Stimulated activated CD8-positive, alpha-beta memory T cell treated with anti-CD3 and anti-CD28 coated beads, Interleukin-12 subunit alpha, Interleukin-12 subunit beta, amount 100 ng/mL, for 4 hours (primary cell): ENCODE measurements at regions not wholly inside any gene's neighbourhood (a gene's known extent, or its start where the extent isn't known, plus 50 kb on each side); places are given as distances from the start of the nearest gene placed in this dataset.

Experiments used
- DNase-seq: peaks from one replicate; pipeline ENCODE4 v3.0.0-alpha.2; 2020; ENCODE audit warnings: low read depth

DNA sequence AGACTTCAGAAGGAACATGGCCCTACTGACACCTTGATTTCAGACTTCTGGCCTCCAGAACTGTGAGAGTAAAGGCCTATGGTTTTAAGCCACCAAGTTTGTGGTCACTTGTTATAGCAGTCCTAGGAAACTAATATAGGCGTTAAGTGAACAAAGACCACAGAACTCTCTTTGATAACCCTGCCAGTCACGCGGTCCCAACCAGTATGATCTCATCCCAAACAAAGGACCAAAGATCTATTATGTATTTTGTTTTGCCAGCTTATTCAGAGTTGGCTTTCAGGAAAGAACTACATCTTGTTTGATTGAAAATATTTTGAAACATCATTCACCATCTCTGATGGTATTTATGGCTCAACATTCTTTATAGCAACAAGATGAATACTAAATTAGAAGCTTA is 294.4 kb upstream of the SLCO3A1 start:
- no peak for DNase-seq

DNA sequence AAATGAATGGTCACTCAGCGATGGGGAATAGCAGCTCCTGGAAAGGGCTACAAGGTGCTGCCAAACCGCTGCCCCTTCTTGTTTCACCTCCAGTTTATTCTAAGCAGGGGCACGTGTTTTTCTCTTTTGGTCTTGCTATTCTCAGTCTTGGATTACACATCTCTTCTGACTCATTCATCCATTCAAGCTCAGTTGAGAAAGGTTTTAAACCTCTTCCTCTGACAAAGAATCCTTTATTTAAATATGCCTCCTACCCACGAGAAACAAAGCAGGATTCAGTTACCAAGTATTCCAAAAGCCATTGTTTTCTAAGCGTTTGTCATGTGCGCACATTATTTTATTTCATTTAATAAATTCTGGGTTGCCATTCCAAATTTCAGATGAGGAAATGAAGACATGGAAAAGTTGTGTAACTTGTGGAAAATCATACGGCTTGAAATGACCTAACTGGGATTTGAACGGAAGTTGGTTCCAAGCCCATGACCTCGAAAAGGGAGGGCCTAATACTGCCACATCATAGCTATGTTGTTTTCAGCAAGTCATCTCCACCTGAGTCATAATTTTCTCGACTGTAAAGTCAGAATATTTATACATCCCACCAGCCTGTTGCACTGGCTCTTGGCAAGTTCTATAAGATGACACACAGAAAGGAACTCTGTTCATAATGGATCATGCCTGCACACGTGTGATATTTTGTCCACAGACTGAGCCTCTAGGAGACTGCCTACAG is 292.0 kb upstream of the SLCO3A1 start:
- no peak for DNase-seq

- DNase-seq, result no peak
Measured at GRCh38 chr15:91562698-91563097, 290.8 kb upstream of the SLCO3A1 start.

DNA sequence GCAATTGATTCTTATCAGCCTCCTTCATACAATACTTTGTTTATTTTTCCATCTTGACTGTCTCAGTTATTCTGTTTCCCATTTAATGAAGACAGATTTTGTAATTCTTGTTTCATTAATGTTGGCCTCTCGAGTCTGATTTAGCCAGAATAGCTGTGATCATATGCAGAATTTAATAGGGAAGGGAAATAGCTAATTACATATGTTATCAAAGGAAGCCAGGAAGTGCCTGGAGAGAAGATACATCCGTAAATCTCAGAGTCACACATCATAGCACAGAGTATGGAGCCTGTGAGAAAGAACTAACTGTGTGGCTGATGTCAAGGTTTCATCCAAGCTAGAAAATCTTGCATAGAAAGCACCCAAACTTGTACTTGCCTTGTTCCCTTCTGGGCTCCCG is 288.9 kb upstream of the SLCO3A1 start:
- DNase-seq, result no peak

GRCh38 chr15:91566141-91566540 is 287.4 kb upstream of the SLCO3A1 start:
- no peak for DNase-seq

- DNase-seq, result no peak
Measured at GRCh38 chr15:91568036-91568435, 285.5 kb upstream of the SLCO3A1 start.

- DNase-seq, result no peak
Measured at GRCh38 chr15:91572110-91572509, 281.4 kb upstream of the SLCO3A1 start.

- DNase-seq, result no peak
Measured at GRCh38 chr15:91576096-91576495, 277.4 kb upstream of the SLCO3A1 start.

- no peak for DNase-seq
Measured at GRCh38 chr15:91578511-91578910, 275.0 kb upstream of the SLCO3A1 start.

DNA sequence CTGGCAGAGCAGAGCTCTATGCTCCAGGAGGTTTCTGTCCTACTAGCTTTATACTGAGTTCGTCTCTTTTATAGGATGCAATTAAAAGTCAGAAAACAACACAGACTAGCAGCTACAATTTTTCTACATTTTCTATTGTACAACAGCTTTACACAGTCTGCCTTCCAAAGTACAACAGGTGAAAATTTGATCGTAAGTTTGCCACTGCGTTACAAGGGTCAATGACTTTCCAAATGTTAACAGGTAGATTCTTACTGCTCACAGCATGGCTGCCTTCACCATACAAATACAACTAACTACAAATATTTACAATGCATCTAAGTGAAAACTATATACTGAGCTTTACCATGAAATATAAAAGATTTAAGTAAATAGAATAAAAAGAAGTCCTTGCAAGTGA is 268.6 kb upstream of the SLCO3A1 start:
- no peak for DNase-seq

GRCh38 chr15:91586560-91586959 is 266.9 kb upstream of the SLCO3A1 start:
- DNase-seq, result no peak

- DNase-seq, result no peak
Measured at GRCh38 chr15:91589360-91589759, 264.1 kb upstream of the SLCO3A1 start.

GRCh38 chr15:91592567-91592966 is 260.9 kb upstream of the SLCO3A1 start:
- no peak for DNase-seq

GRCh38 chr15:91593067-91593466 is 260.4 kb upstream of the SLCO3A1 start:
- no peak for DNase-seq

- no peak for DNase-seq
Measured at GRCh38 chr15:91593653-91594052, 259.9 kb upstream of the SLCO3A1 start.

- DNase-seq, result no peak
Measured at GRCh38 chr15:91599261-91599660, 254.2 kb upstream of the SLCO3A1 start.

DNA sequence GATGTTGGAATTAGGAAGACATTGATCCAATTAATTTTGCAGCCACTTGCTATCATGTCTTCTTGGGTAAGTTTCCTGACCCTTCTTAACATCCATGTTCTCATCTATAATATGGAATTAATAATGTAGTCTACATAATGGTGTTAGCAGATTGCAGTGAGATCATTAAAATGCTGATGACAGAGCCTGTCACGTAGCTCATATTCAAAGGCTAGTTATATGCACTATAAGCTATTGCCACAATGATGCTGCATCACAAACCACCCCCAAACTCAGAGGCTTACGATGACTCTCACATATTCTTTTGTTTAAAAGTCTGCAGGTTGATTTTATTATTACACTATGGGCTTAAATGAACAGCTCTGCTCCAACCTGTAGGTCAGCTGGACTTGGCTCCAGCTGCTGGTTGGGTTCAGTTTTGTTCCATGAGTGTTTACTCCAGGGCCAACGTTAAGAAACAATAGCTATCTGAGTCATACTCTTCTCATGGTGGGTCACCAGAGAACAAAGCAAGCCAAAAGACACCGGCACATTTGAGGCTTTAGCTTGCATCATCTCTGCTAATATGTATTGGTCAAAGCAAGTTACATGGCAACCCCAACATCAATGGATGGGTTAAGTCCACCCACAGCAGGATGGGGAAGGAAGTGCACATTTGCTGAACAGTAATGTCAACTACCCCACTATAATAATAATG is 250.0 kb upstream of the SLCO3A1 start:
- no peak for DNase-seq

DNA sequence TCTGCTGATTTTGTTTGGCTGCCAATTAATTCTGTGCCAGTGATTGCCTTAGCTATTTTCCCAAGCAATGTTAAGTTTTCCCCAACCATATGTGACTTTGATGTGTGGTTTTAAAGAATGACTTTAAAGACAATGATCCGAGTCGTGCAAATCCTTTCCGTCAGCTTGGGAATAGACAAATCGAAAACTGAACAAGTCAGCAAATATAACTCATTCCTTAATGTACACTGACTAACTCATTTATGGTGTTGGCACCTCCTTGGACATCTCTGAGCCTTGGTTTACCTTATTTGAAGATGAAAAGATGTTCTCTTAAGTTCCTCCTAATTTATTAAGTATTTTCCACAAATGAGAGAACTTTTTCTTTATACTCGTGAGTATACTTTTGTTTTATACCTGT is 249.4 kb upstream of the SLCO3A1 start:
- DNase-seq, result no peak

DNA sequence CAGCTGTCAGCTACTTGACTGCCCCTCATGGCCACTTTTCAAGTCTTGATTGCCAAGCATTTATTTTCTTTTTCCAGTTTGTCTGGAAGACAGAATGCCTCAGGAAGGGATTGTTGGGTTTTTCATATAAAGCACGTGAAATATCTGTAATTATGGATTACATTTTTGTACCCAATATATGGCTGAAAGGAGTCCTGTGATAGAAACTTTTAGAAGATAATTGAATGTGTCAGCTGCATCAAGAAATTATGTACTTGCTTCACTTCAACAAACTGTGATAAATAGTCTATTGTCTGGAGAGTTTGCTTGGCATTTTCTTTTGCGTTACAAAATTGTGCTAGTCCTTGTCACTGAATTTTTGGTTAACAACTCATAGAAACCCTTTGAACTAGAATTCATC is 247.9 kb upstream of the SLCO3A1 start:
- DNase-seq, result no peak

GRCh38 chr15:91609231-91609630 is 244.3 kb upstream of the SLCO3A1 start:
- DNase-seq, result no peak

DNA sequence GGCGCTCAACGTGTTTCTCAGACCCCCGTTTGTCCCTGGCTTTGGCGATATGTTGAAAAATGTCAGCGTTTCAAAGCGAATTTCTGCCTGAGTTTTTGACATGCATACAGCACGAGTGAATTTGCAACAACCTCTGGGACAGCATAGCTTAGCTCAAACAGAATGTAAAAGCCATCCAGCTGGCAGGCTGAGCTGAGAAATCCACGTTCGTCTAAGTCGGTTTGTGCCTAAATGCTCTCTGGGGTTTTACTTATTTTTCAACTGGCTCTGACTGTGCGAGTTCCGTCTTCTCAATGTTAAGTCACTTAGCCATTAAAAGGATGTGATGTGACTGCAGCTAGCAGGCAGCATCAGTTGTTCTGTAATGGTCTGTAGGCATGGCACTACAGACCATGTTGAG is 243.5 kb upstream of the SLCO3A1 start:
- DNase-seq, result no peak

- DNase-seq, result no peak
Measured at GRCh38 chr15:91611561-91612323, 241.8 kb upstream of the SLCO3A1 start.

GRCh38 chr15:91620229-91620628 is 233.3 kb upstream of the SLCO3A1 start:
- DNase-seq, result no peak
